HEK293 (cell line): ENCODE measurements at regions not wholly inside any gene's neighbourhood (a gene's known extent, or its start where the extent isn't known, plus 50 kb on each side); places are given as distances from the start of the nearest gene placed in this dataset.

ENCODE experiments used
- BCL11B ChIP-seq: fragments of 450-650 bp; formaldehyde crosslinking; IDR thresholded peaks from 2 replicates; pipeline ENCODE4 v1.5.1; 2016; ENCODE audit warnings: low read depth, missing biosample characterization, missing genetic modification characterization
- CTCF ChIP-seq: fragments of 450-650 bp; formaldehyde crosslinking; IDR thresholded peaks from 2 replicates; pipeline ENCODE4 v1.5.1; 2016; ENCODE audit warnings: missing biosample characterization, missing genetic modification characterization
- ELK4 ChIP-seq: IDR thresholded peaks from 2 replicates; pipeline ENCODE4 v1.6.1; 2011; ENCODE audit warnings: mild to moderate bottlenecking, low read depth, low read length, borderline replicate concordance
- HOXC10 ChIP-seq: sonication (generic); formaldehyde crosslinking; IDR thresholded peaks from 2 replicates; pipeline ENCODE4 v1.8.1; 2023; ENCODE audit warnings: mild to moderate bottlenecking, missing genetic modification reagents
- KLF16 ChIP-seq: fragments of 450-650 bp; formaldehyde crosslinking; IDR thresholded peaks from 2 replicates; pipeline ENCODE4 v1.5.1; 2017; ENCODE audit warnings: missing biosample characterization, missing genetic modification characterization
- SP2 ChIP-seq: fragments of 450-650 bp; formaldehyde crosslinking; IDR thresholded peaks from 2 replicates; pipeline ENCODE4 v1.5.1; 2016; ENCODE audit warnings: missing biosample characterization, missing genetic modification characterization
- ZNF133 ChIP-seq: fragments of 450-650 bp; formaldehyde crosslinking; IDR thresholded peaks from 2 replicates; pipeline ENCODE4 v1.5.1; 2016; ENCODE audit warnings: missing biosample characterization, missing genetic modification characterization
- ZNF146 ChIP-seq: fragments of 450-650 bp; formaldehyde crosslinking; IDR thresholded peaks from 2 replicates; pipeline ENCODE4 v1.5.1; 2016; ENCODE audit warnings: missing biosample characterization, missing genetic modification characterization
- ZNF24 ChIP-seq: fragments of 450-650 bp; formaldehyde crosslinking; IDR thresholded peaks from 2 replicates; pipeline ENCODE4 v1.5.1; 2016; ENCODE audit warnings: missing biosample characterization, missing genetic modification characterization
- ZNF37A ChIP-seq: fragments of 450-650 bp; IDR thresholded peaks from 2 replicates; pipeline ENCODE4 v1.5.1; 2018; ENCODE audit warnings: missing biosample characterization, missing genetic modification characterization
- ZNF510 ChIP-seq: fragments of 450-650 bp; formaldehyde crosslinking; IDR thresholded peaks from 2 replicates; pipeline ENCODE4 v1.5.1; 2018; ENCODE audit warnings: mild to moderate bottlenecking, missing genetic modification characterization, missing biosample characterization; ENCODE audit not compliant: insufficient replicate concordance
- ZSCAN30 ChIP-seq: fragments of 450-650 bp; IDR thresholded peaks from 2 replicates; pipeline ENCODE4 v1.5.1; 2018; ENCODE audit warnings: missing biosample characterization, mild to moderate bottlenecking, missing genetic modification characterization, moderate library complexity

GRCh38 chr1:191561276-191561675 lies 597.0 kb upstream of the RGS18 start:
- TF ChIP-seq ZNF24 (tag by site-specific recombination) = no peak
- TF ChIP-seq ZNF133 (tag by site-specific recombination) = no peak
- no peak for TF ChIP-seq ZSCAN30
- no peak for TF ChIP-seq CTCF (tag by site-specific recombination)
- TF ChIP-seq ZNF37A (tag by site-specific recombination) = no peak
- no peak for TF ChIP-seq KLF16
- no peak for TF ChIP-seq ZNF146 (tag by site-specific recombination)
- TF ChIP-seq SP2 (tag by site-specific recombination) = no peak
- no peak for TF ChIP-seq BCL11B
- no peak for TF ChIP-seq ELK4
- TF ChIP-seq ZNF510 (tag by site-specific recombination) = no peak
- TF ChIP-seq HOXC10 (CRISPR knock-in tag) = no peak
